ENCODE measurements at regions not wholly inside any gene's neighbourhood (a gene's known extent, or its start where the extent isn't known, plus 50 kb on each side); places are given as distances from the start of the nearest gene placed in this dataset.

DNA sequence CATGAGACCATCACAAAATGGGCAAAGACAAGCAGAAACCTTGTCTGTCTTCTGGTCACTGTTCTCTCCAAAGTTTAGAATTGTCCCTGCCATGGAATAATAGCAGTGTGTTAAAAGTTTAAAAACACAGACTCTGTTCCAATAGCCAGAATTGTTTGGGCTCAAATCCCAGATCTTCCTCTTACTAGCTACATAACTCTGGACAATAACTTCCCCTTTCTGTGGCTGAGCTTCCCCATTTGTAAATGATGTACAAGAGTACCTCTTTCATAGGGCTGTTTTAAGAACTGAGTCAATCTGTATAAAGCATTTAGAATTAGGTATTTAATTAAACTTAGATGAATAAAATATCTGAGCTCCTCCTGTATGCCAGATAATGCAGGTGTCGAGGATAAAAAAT, 623.0 kb downstream of the NTRK3 start:
- TF ChIP-seq, protein P1, sequence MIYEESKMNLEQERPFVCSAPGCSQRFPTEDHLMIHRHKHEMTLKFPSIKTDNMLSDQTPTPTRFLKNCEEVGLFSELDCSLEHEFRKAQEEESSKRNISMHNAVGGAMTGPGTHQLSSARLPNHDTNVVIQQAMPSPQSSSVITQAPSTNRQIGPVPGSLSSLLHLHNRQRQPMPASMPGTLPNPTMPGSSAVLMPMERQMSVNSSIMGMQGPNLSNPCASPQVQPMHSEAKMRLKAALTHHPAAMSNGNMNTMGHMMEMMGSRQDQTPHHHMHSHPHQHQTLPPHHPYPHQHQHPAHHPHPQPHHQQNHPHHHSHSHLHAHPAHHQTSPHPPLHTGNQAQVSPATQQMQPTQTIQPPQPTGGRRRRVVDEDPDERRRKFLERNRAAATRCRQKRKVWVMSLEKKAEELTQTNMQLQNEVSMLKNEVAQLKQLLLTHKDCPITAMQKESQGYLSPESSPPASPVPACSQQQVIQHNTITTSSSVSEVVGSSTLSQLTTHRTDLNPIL (CRISPR knock-in tag; IDR thresholded peaks at IDR 0.05; ENCODE audit: low read depth) = no peak
- TF ChIP-seq ISL1 (CRISPR knock-in tag; IDR thresholded peaks at IDR 0.05) = no peak
- TF ChIP-seq, protein P2, sequence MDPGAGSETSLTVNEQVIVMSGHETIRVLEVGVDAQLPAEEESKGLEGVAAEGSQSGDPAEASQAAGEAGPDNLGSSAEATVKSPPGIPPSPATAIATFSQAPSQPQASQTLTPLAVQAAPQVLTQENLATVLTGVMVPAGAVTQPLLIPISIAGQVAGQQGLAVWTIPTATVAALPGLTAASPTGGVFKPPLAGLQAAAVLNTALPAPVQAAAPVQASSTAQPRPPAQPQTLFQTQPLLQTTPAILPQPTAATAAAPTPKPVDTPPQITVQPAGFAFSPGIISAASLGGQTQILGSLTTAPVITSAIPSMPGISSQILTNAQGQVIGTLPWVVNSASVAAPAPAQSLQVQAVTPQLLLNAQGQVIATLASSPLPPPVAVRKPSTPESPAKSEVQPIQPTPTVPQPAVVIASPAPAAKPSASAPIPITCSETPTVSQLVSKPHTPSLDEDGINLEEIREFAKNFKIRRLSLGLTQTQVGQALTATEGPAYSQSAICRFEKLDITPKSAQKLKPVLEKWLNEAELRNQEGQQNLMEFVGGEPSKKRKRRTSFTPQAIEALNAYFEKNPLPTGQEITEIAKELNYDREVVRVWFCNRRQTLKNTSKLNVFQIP (CRISPR knock-in tag; IDR thresholded peaks at IDR 0.05; ENCODE audit: borderline replicate concordance, low read depth) = no peak
- TF ChIP-seq ZNF8 (CRISPR knock-in tag; IDR thresholded peaks at IDR 0.05) = no peak
- no peak for TF ChIP-seq SNAI2 (CRISPR knock-in tag; IDR thresholded peaks at IDR 0.05)
- TF ChIP-seq ZNF70 (CRISPR knock-in tag; IDR thresholded peaks at IDR 0.05) = no peak
- no peak for ATAC-seq

DNA sequence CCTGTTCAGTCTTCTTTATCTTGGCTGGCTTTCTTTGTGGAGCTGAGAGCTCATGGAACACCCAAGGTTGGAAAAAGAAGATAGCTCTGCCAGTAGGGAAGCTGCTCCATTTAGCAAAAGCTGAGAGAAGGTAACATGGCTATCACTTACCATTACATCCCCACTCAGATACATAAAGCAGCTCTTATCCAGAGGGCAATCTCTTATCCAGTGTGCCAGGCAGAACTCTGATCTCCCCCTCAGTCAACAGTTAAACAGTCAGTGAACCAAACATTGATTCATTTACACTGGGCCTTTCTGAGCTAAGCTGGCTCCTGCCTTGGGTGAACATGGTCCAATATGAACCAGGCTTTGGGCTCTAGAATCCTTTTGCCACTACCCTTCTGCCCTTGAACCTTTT, 624.2 kb downstream of the NTRK3 start:
- TF ChIP-seq, protein P3, sequence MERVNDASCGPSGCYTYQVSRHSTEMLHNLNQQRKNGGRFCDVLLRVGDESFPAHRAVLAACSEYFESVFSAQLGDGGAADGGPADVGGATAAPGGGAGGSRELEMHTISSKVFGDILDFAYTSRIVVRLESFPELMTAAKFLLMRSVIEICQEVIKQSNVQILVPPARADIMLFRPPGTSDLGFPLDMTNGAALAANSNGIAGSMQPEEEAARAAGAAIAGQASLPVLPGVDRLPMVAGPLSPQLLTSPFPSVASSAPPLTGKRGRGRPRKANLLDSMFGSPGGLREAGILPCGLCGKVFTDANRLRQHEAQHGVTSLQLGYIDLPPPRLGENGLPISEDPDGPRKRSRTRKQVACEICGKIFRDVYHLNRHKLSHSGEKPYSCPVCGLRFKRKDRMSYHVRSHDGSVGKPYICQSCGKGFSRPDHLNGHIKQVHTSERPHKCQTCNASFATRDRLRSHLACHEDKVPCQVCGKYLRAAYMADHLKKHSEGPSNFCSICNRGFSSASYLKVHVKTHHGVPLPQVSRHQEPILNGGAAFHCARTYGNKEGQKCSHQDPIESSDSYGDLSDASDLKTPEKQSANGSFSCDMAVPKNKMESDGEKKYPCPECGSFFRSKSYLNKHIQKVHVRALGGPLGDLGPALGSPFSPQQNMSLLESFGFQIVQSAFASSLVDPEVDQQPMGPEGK (CRISPR knock-in tag; IDR thresholded peaks at IDR 0.05; ENCODE audit: borderline replicate concordance) = no peak
- TF ChIP-seq PPARA (CRISPR knock-in tag; IDR thresholded peaks at IDR 0.05; ENCODE audit: borderline replicate concordance) (no peak), ARNTL (CRISPR knock-in tag; IDR thresholded peaks at IDR 0.05; ENCODE audit: borderline replicate concordance, low read depth) (no peak), ZNF70 (CRISPR knock-in tag; IDR thresholded peaks at IDR 0.05) (no peak), TCF4 (CRISPR knock-in tag; IDR thresholded peaks at IDR 0.05; ENCODE audit: borderline replicate concordance) (no peak), SNAI2 (CRISPR knock-in tag; IDR thresholded peaks at IDR 0.05) (no peak), GLIS3 (CRISPR knock-in tag; IDR thresholded peaks at IDR 0.05) (no peak), TOX (CRISPR knock-in tag; IDR thresholded peaks at IDR 0.05; ENCODE audit: borderline replicate concordance) (no peak), OSR1 (CRISPR knock-in tag; IDR thresholded peaks at IDR 0.05) (no peak), ZC3H10 (CRISPR knock-in tag; IDR thresholded peaks at IDR 0.05) (no peak), ZFP3 (CRISPR knock-in tag; IDR thresholded peaks at IDR 0.05) (no peak), ZFP30 (CRISPR knock-in tag; IDR thresholded peaks at IDR 0.05) (no peak), TSHZ2 (CRISPR knock-in tag; IDR thresholded peaks at IDR 0.05) (no peak), BACH2 (CRISPR knock-in tag; IDR thresholded peaks at IDR 0.05; ENCODE audit: borderline replicate concordance) (no peak), ESRRG (CRISPR knock-in tag; IDR thresholded peaks at IDR 0.05) (no peak)
- TF ChIP-seq, protein P2 (CRISPR knock-in tag; IDR thresholded peaks at IDR 0.05; ENCODE audit: borderline replicate concordance, low read depth) = no peak
- ATAC-seq = no peak

DNA sequence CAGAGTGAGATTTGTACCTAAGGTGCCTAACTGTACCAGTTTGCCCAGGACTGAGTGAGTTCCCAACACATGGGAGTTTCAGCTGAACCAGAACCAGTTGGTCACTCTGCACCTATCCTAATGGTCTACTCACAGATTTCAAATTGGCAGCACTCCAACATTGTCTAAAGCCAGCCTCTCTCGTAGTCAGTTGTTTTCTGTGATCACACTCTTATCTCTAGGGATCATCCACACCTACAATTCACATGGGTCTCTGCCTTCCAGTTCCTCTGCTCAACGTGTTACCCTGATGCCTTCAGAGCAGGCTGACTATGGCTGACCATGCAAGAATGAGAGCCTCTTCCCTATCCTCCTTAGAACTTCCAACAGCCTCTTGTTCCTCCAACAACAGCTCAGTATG, 624.8 kb downstream of the NTRK3 start:
- no peak for ATAC-seq
- TF ChIP-seq CSDC2 (CRISPR knock-in tag; IDR thresholded peaks at IDR 0.05) (no peak), PPARA (CRISPR knock-in tag; IDR thresholded peaks at IDR 0.05; ENCODE audit: borderline replicate concordance) (no peak), TOX (CRISPR knock-in tag; IDR thresholded peaks at IDR 0.05; ENCODE audit: borderline replicate concordance) (no peak), ZC3H10 (CRISPR knock-in tag; IDR thresholded peaks at IDR 0.05) (no peak), RARB (CRISPR knock-in tag; IDR thresholded peaks at IDR 0.05) (no peak), ZNF8 (CRISPR knock-in tag; IDR thresholded peaks at IDR 0.05) (no peak), ESRRG (CRISPR knock-in tag; IDR thresholded peaks at IDR 0.05) (no peak), ZNF565 (CRISPR knock-in tag; conservative IDR thresholded peaks at IDR 0.05; ENCODE audit: low read depth) (no peak), BACH2 (CRISPR knock-in tag; IDR thresholded peaks at IDR 0.05; ENCODE audit: borderline replicate concordance) (no peak), ZNF70 (CRISPR knock-in tag; IDR thresholded peaks at IDR 0.05) (no peak), GLIS3 (CRISPR knock-in tag; IDR thresholded peaks at IDR 0.05) (no peak)
- TF ChIP-seq, protein P2 (CRISPR knock-in tag; IDR thresholded peaks at IDR 0.05; ENCODE audit: borderline replicate concordance, low read depth) = no peak
- TF ChIP-seq, protein P3 (CRISPR knock-in tag; IDR thresholded peaks at IDR 0.05; ENCODE audit: borderline replicate concordance) = no peak

Data from SK-N-SH treated with all-trans-retinoic acid at 6 μM for 48 hours (cell line).